H1 (cell line): ENCODE measurements at regions not wholly inside any gene's neighbourhood (a gene's known extent, or its start where the extent isn't known, plus 50 kb on each side); places are given as distances from the start of the nearest gene placed in this dataset.

Experiments used
- ATF2 ChIP-seq: IDR thresholded peaks from 2 replicates; pipeline ENCODE4 v1.6.1; 2012; ENCODE audit warnings: low read length, inconsistent platforms
- ATF3 ChIP-seq: IDR thresholded peaks from 2 replicates; pipeline ENCODE4 v1.6.1; 2011; ENCODE audit warnings: low read depth, mild to moderate bottlenecking, low read length; ENCODE audit not compliant: insufficient read depth
- FOSL1 ChIP-seq: IDR thresholded peaks from 2 replicates; pipeline ENCODE4 v1.6.1; 2011; ENCODE audit warnings: mild to moderate bottlenecking, low read depth, low read length, moderate library complexity; ENCODE audit not compliant: insufficient read depth
- GTF2F1 ChIP-seq: IDR thresholded peaks from 2 replicates; pipeline ENCODE4 v1.6.1; 2012; ENCODE audit warnings: low read depth, low read length, improper control_type of control experiment, borderline replicate concordance
- MAX ChIP-seq: IDR thresholded peaks from 2 replicates; pipeline ENCODE4 v1.6.1; 2012; ENCODE audit warnings: inconsistent platforms
- POU5F1 ChIP-seq: IDR thresholded peaks from 2 replicates; pipeline ENCODE4 v1.6.1; 2011; ENCODE audit warnings: low read depth, mild to moderate bottlenecking, low read length, moderate library complexity
- RAD21 ChIP-seq, 2 experiments: IDR thresholded peaks in 1 of 2; conservative IDR thresholded peaks in 1 of 2; 2 replicates each; pipeline ENCODE4 v1.6.1; 2011; ENCODE audit warnings: low read depth in 2 of 2, low read length in 2 of 2, improper control_type of control experiment in 1 of 2, inconsistent platforms in 1 of 2, mild to moderate bottlenecking in 1 of 2, moderate library complexity in 1 of 2
- TAF1 ChIP-seq: IDR thresholded peaks from 2 replicates; pipeline ENCODE4 v1.6.1; 2011; ENCODE audit warnings: mild to moderate bottlenecking, low read depth, low read length

GRCh38 chr2:191615596-191615995, 62.3 kb upstream of the NABP1 start (continued):
- TF ChIP-seq ATF2 (no peak), TAF1 (no peak), GTF2F1 (no peak), RAD21 (IDR thresholded peaks at IDR 0.05 in 1 of 2, conservative IDR thresholded peaks at IDR 0.05 in 1 of 2; ENCODE audit: low read depth in 2 of 2, low read length in 2 of 2) (no peak), ATF3 (no peak), MAX (no peak), FOSL1 (no peak), POU5F1 (no peak)
